NCI-H345 treated with DMSO at 0.1 percent for 48 hours (cell line): ENCODE measurements at regions not wholly inside any gene's neighbourhood (a gene's known extent, or its start where the extent isn't known, plus 50 kb on each side); places are given as distances from the start of the nearest gene placed in this dataset.
A peak's percentile ranks its signal among the peaks of the same experiment; 100 is the strongest.

ENCODE experiments used
- DNase-seq: peaks from one replicate; lab custom pipeline; 2025; ENCODE audit not compliant: unreplicated experiment; lab: John Stamatoyannopoulos, UW

GRCh38 chr18:77505499-77505898, 255.9 kb downstream of the GALR1 start:
- DNase-seq, result no peak

GRCh38 chr18:77512152-77512551, 262.5 kb downstream of the GALR1 start:
- DNase-seq, result no peak

GRCh38 chr18:77517901-77518300, 268.3 kb downstream of the GALR1 start:
- no peak for DNase-seq

- no peak for DNase-seq
Observed at GRCh38 chr18:77520767-77521166, 271.1 kb downstream of the GALR1 start.

- no peak for DNase-seq
Observed at GRCh38 chr18:77522051-77522675, 272.5 kb downstream of the GALR1 start.

GRCh38 chr18:77524909-77525308, 275.3 kb downstream of the GALR1 start:
- DNase-seq, result peak; percentile 15

- no peak for DNase-seq
Observed at GRCh38 chr18:77526962-77527361, 277.3 kb downstream of the GALR1 start.

- DNase-seq, result no peak
Observed at GRCh38 chr18:77528872-77529271, 279.2 kb downstream of the GALR1 start.

GRCh38 chr18:77529492-77530176, 280.0 kb downstream of the GALR1 start:
- DNase-seq, result no peak

GRCh38 chr18:77530732-77531131, 281.1 kb downstream of the GALR1 start:
- no peak for DNase-seq

- DNase-seq, result no peak
Observed at GRCh38 chr18:77539860-77540259, 290.2 kb downstream of the GALR1 start.

GRCh38 chr18:77544792-77545191, 295.1 kb downstream of the GALR1 start:
- DNase-seq, result no peak

GRCh38 chr18:77547757-77548156, 298.1 kb downstream of the GALR1 start:
- no peak for DNase-seq

GRCh38 chr18:77548790-77549420, 299.3 kb downstream of the GALR1 start:
- DNase-seq, result no peak

- no peak for DNase-seq
Observed at GRCh38 chr18:77550625-77551024, 301.0 kb downstream of the GALR1 start.

GRCh38 chr18:77551055-77551454, 301.4 kb downstream of the GALR1 start:
- no peak for DNase-seq

GRCh38 chr18:77552945-77553344, 303.3 kb downstream of the GALR1 start:
- no peak for DNase-seq

GRCh38 chr18:77554061-77554460, 304.4 kb downstream of the GALR1 start:
- DNase-seq, result no peak

- DNase-seq, result no peak
Observed at GRCh38 chr18:77557046-77557587, 307.5 kb downstream of the GALR1 start.

GRCh38 chr18:77559274-77559910, 309.7 kb downstream of the GALR1 start:
- no peak for DNase-seq

GRCh38 chr18:77560341-77560992, 310.8 kb downstream of the GALR1 start:
- DNase-seq, result no peak
